Mucosa of gallbladder (tissue), 1 donor: ENCODE measurements at regions not wholly inside any gene's neighbourhood (a gene's known extent, or its start where the extent isn't known, plus 50 kb on each side); places are given as distances from the start of the nearest gene placed in this dataset.

ENCODE experiments used
- DNase-seq: peaks from one replicate; pipeline ENCODE4 v3.0.0-alpha.2; 2020; ENCODE audit warnings: low spot score
- donor health status: DM: no; HTN: no; CAD: no.

DNA sequence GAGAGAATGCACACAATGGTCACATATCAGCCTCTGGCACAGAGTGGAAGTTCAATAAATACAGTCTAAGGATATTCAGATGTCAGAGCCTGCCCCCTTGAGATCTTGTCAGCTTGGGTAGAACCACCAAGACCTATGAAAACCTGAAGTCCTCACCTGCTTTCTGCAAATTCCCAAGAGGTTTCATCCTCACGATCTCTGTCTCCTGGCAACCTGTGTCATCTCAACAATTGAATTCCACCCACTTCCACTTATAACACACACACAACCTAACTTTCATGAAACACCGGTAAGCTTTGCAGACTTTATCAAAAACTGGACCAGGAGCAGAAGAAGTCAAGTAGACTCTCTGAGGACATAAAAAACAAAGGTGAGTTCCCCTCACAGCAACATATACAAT, 151.6 kb upstream of the SLC30A5 start:
- no peak for DNase-seq

DNA sequence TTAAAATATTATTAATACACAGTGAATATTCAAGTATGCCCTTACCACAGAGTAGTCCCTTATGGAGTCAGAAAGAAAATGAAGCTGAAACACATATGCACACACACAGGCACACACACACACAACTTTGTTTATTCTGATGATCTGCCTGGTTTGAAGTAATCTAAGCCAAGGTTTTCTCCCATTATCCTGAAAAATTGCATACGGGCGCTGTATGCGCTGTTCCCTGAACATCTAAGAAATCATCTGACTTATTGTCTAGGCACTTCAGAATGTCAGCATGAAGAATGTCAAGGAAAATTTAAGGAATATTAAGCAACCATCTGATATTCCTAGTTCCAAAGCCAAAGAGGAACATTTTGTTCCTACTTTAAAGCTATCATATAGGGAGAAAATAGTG, 147.1 kb upstream of the SLC30A5 start:
- DNase-seq: no peak

DNA sequence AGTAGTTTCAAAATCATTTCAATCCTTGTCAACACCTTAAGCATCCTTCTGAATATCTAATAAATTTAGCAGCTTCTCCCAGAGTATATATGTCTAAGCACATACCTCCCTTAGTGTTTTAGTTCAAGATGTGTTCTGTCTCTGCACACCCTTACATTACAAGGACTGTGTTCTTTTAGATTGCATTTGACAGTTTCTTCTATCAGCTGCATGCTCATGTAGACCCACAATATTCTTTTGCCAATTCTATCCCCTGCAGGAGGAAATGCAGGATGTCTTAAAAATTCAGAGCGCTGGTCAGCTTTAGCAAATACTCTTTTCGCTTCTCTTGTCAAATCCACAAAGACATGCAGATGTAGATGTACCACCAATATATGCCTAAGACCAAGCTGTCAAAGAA, 145.8 kb upstream of the SLC30A5 start:
- DNase-seq: no peak

DNA sequence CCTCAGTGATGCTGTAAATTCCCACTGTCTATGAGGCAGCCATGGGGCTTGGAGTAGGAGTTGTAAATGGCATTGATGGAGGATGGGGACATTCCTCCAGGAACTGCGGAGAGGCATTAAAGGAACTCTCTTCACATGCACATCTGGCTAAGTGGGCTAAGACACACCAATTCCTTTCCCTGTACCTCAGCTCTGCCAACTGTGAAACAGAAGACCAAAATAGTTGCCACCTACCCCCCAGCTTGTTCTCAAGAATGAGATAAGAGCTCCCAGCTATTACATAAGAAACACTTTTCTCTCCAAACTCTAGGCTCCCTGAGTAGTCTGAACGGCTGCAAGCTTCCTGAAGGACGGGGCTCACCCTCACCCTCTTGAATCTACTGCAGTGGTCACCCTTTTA, 144.6 kb upstream of the SLC30A5 start:
- DNase-seq: no peak

DNA sequence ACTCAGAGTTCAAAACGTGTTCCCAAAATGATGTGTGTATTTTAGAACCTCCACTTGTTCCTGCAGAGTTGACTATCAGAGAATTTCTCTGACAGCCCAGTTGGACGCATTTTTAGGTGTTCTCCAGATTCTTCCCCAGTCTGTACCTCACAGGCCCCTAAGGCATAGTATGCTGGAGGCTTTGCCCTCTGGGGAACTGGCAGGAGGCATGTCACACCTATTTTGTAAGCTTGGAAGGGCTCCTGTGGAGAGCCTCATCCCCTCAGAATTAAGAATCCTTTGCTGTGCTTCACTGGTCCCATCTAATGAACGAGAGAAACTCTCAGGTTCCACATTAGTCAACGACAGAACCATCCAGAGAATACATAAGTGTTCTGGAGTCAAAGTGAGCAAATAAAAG, 144.1 kb upstream of the SLC30A5 start:
- no peak for DNase-seq

DNA sequence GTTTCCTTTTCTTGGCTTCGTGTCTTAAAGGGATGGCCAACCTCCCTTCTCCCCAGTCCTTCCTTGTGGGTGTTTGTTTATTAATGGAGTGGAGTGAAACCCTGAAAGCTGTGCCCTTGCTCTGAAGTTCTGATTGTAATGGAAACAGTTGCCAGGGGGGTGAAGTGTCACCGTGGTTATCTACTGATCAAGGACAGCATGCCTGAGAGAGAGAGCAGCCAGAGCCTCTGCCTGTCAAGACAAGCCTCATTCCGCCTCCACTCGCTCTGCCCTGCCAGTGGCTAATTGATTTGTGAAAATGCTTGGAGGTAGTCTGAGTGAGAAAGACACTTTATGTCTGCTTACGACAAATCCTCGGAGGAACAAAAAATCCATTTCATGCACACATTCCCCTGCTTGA, 143.7 kb upstream of the SLC30A5 start:
- peak; percentile 63 for DNase-seq

DNA sequence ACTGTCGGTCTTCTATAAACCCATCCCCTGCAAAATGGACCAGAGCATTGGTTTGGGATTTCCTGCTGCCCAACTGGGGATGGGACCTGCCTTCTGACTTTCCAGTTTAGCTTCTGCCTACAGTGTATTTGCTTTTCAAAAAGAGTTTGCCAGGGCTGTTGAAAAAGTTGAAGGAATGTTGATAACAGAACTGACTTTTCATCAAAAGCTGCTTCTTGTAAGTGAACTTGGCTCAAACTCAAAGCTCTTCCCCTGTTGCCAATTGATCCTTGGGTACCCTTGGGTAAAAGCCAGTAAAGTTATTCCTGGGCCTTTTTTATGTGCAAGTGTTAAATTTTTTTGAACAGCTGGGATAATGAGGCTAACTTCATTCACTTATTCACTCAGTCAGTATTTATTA, 142.9 kb upstream of the SLC30A5 start:
- no peak for DNase-seq

DNA sequence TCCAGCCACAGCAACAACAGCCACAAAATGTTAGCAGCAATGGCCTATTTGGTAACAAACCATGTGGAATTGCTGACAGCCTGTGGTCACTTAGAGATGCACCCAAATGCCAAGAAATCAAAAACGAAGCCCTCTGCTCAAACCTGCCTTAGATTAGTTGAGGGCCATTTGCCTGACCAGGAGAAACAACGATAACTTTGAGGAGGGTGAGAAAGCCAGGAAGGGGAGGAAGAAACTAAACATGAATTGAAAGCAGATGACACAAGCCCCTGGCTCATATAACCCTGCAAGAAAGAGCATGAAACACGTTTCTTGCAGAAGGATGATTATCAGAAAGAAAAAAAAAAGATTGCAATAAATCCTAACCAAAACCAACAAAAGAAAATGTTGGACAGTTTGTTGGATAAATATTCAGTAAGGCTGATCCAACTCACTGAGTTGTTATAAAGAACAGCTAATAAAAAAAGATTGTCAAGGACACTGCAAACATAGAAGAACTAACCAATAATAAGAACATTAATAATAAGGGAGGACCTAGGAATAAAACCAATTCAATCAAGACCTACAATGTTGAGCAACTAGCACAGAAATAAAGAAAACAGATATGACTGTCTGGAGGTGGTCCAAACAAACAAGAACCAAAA, 140.5 kb upstream of the SLC30A5 start:
- no peak for DNase-seq

DNA sequence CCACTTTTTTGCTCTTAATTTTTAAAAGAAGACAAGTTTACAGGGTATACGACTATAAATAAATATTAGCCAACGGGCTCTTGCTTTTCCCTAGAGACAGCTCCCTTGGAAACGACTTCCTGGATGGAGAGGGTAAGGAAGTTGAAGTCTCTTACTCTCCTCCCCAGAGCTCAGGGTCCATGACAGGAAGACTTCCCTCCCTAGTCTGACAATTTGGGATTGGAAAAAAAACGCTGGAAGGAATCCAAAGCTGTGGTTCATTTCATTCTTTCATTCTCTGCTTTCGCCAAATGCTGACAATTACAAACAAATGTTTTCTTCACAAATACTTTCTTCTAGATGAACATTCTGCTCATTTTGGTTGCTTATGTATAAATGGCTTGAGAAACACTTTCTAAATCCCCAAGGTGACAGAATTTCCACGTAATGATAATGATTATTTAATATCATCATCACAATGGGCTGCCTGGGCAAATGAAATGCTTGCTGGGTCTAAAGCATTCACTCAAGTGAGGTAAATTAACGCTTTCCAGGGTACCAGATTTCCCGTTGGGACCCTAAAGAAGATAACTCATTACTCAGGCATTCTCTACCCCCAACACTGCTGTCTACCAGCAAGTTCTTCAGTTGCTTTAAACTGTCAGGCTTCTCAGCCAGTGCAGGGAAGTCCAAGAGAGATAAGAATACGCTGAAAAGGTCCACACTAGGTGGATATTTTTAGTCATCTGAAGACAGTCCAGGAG, 139.8 kb upstream of the SLC30A5 start:
- no peak for DNase-seq

DNA sequence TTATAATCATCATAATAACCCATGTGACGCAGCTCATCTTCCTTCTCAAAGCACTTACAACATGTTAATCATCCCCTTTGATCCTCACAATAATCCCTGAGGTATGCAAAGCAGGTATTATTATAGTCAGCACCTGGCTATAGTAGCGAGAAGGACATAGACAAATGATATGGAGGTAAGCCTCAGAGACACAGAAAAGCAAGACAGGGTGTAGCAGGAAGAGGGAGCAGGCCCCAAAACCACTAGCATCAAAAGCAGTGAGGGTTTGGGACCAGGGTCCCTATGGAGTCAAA, 139.2 kb upstream of the SLC30A5 start:
- no peak for DNase-seq

DNA sequence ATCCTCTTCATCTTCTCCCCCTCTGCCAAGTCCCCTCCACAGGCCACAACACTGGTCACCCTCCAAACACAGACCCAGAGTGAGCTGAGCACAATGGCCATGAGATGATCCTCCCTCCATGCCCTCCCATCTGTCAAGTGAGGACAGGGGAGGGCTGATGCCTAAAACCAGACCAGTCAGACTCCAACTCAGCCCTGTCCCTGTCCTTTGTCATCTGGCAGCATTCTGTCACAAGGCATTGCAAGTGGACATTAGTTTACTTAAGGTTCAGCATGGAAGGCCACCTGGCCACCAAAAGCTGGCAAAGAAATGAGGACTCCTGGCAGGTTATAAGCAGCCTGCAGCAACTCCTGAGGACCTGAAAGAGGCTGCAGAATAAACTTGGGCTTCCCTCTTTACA, 136.2 kb upstream of the SLC30A5 start:
- no peak for DNase-seq

DNA sequence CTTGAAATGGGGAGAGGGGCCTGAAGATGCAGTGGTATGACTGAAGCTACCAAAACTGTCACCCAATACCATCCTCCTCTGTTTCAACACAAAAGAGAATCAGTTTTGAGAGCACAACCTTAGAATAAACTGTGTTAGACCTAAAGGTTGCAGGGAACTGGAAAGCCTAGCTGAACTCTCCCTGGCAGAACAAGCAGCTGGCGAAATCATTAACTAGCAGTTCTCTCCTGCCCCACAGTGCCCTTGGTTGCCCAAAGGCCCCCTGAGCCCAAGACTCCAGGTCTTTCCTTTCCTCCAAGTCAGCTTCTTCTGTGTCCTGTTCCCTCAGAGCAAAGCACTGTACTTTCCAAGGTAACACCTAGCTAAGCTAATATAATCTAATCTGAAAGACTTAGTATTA, 135.4 kb upstream of the SLC30A5 start:
- DNase-seq: no peak

DNA sequence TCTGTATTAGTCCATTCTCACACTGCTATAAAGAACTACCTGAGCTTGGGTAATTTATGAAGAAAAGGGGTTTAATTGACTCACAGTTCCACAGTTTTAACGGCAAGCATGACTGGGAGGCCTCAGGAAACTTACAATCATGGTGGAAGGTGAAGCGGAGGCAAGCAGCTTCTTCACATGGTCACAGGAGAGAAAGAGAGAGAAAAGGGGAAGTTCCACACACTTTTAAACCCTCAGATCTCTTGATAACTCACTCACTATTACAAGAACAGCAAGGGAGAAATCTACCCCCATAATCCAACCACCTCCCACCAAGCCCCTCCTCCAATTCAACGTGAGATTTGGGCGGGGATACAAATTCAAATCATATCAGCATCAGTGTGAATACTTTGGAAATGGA, 133.4 kb upstream of the SLC30A5 start:
- DNase-seq: no peak

DNA sequence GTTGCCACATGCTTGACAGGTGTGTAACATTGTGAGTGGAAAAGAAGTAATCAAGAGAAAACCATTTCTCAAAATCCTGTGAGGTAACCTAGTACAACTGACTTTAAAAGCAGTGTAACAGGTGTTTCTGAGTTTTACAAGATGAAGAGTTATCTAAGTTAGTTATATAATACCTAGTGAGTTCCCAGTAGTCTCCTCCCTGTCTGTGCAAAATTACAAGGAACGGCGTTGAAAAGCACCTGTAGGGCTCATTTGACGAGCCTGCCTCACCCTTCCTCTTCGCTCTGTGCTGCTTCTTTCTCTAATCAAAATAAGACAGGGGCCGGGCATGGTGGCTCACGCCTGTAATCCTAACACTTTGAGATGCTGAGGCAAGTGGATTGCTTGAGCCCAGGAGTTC, 132.9 kb upstream of the SLC30A5 start:
- DNase-seq: no peak

DNA sequence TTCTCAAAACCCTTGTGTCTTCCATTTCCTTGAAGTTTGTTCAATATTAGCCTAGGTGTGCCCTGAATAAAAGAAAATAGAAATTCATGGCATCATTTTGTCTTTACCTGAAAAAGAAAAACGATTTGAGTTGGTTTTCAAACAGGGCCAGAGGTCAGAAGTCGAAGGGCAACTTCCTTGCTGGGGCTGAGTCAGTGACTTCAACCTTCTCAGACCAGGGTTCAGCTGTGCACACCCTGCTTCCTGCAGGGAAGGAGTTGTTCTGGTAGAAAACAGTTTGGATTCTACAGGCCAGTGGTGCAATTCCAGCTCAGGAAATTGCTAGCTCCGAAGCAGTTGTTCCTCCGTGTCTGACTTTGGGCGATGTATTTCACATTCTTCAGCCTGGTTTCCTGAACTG, 132.1 kb upstream of the SLC30A5 start:
- DNase-seq: no peak

DNA sequence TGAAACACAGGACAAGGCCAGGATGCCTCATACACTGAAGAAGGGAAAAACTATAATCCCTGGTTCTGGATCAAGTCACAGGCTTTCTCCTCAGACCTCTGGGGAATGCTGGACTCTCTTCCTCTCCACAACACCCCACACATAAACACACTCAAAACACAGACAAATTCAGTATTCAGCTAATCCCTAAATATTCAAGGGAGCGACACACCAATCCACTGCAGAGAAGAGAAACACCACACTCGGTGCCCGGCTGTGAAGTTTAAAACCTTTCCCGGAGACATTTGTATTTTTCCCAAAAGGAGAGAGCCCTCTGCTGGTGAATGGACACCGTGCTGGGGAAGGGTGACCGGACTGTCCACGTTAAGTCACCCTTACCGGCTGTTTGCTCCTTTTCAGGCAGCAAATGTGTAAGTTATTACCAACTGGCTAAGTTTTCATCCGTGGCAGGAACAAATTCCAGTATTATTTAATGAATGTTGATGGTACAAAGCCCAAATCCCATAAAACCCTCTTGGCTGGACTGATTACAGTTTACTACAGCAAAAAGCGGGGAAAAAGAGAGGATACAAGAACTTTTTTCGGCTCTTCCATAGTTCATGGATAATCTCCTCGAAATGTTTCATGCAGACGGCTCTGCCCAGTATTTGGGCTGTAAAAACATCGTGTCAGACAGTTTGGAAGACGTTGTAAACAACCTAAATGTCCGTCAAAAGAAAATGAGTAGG, 130.9 kb upstream of the SLC30A5 start:
- DNase-seq: peak; percentile 65

DNA sequence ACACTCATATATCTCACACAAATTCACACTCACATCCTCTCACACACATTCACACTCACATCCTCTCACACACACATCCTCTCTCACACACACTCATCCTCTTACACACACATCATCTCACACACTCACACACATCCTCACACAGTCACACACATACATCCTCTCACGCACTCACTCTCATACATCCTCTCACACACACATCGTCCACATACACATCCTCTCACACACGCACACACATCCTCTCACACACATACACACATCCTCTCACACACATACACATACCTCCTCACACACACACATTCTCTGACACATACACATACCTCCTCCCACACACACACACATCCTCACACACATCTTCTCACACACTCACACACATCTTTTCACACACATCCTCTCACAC, 129.1 kb upstream of the SLC30A5 start:
- DNase-seq: no peak

DNA sequence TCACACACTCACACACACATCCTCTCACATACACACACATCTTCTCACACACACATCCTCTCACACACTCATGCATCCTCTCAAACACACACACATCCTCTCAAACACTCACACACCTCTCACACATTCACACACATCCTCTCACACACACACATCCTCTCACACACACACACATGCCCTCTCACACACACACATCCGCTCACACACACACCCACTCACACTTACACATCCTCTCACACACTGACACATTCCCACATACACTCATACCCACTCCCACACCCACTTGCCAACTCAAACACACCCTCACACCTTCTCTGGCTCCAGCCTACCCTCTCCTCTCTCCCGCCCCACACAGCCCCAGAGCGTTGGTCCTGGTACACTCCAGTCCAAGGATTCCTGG, 127.9 kb upstream of the SLC30A5 start:
- no peak for DNase-seq

DNA sequence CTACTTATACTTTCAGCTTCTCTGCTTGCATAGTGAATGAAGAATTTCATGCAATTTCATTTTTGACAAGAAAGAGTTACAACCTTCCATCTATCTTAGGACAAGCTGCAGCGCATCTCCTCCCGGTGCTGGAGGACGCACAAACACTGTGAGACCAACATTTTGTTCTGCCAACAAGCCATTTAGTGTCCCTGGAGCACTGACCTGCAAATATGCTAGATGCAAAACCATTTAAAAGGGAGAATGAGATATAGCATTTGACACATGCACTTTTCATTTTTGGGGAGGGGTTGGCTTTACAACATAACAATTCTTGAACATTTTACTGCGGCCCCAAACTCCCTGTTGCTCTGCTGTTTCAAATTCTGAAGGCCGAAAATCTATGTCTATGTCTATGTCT, 127.2 kb upstream of the SLC30A5 start:
- no peak for DNase-seq

DNA sequence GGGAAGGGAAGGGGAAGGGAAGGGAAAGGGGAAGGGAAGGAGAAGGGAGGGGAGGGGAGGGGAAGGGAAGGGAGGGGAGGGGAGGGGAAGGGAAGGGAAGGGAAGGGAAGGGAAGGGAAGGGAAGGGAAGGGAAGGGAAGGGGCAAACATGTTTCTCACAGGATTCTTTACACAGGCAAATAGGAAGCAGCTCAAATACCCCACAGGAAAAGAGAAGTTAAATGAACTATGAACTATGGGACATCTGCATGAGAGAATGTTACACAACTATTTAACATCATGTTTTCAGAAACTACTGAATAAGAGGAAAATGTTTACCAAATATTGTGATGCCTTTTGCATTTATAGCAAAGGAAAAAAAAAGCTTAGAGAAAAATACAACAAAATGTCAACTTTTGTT, 125.4 kb upstream of the SLC30A5 start:
- no peak for DNase-seq

DNA sequence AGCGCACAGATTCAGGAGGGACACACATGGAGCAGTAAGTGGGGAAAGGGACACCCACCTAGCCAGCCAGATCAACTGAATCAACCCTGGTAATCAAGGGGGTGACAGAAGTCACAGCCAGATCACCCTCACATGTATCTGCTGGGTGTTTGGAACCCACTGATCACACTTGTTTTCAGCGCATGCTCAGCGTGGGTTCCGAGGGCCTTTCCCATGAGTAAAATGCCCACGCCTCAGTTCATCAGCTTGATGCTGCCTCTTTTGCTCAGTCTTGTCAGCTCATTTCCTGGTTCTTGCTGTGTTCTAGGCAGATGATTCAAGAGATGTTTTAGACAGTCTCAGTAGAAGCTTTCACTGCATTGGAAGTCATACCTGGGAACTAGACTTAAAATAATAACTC, 123.2 kb upstream of the SLC30A5 start:
- DNase-seq: no peak

DNA sequence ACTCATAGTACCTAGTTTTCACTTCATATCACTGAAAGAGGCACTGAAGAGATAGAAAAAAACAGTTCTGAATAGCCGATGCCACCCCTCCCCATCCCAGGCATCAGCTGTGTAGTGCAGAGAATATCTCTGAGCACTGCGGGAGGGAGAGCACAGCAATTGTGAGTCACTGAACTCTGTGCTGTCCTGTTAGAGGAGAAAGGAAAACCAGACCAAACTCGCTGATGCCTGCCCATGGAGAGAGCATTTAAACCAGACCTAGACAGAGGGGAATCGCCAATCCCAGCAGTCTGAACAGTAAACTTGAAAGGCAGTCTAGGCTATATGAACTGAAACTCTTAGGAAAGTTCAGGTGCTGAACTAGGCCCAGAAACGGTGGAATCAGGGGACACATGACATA, 120.1 kb upstream of the SLC30A5 start:
- DNase-seq: no peak

DNA sequence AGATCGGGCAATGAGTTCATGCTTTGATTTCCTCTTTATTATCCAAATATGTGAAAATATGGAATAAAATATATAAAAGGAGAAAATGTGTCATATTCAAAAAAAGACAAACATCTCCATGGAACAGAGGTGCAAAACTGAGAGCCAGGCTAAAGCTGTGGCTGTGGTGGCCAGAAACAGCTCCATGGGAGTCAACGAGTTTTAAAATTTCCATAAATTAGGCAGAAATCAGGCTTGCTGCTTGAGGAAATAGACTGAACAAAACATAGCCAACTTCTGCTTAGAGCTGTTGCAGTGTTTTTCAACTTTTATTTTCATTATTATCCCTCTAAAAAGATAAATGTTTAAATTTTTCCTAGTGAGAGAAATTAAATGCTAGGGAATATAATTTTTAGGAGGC, 110.8 kb upstream of the SLC30A5 start:
- no peak for DNase-seq

DNA sequence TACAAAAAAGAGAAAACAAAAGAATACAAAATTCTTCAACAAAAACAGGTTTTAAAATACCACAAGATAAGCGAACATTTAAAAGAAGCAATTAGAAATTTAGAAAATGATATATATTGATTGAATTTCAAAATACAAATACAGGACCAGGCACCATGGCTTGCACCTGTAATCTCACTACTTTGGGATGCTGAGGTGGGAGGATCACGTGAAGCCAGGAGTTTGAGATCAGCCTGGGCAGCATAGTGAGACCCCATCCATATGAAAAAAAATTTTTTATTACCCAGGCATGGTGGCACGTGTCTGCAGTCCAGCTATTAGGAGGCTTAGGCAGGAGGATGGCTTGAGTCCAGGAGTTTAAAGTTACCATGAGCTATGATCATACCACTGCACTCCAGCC, 109.9 kb upstream of the SLC30A5 start:
- DNase-seq: no peak
